Stimulated activated naive B cell treated with anti-CD40 and anti-IgM and Interleukin-4, amounts not matched to agents 10 μg/mL and 1 μg/mL and 100 μg/mL, for 72 hours (primary cell): ENCODE measurements at regions not wholly inside any gene's neighbourhood (a gene's known extent, or its start where the extent isn't known, plus 50 kb on each side); places are given as distances from the start of the nearest gene placed in this dataset.

ENCODE experiments used
- ATAC-seq, 2 donors: fragments of 150-1000 bp; cut with Tn5 transposase; replicated peaks; 2 replicates each; pipeline ENCODE4 v1.10.0; 2021; ENCODE audit warnings: moderate library complexity in 1 of 2
- DNase-seq: peaks from one replicate; pipeline ENCODE4 v3.0.0; 2021
- H3K27ac Mint-ChIP-seq: one replicate; pipeline ENCODE4 v1.8.0; 2022; ENCODE audit warnings: mild to moderate bottlenecking, mixed read lengths
- H3K27me3 Mint-ChIP-seq, 2 donors: one replicate each; pipeline ENCODE4 v1.8.0; 2022; ENCODE audit warnings: mixed read lengths in 2 of 2
- H3K36me3 Mint-ChIP-seq, 2 donors: one replicate each; pipeline ENCODE4 v1.8.0; 2022; ENCODE audit warnings: mixed read lengths in 2 of 2, mild to moderate bottlenecking in 1 of 2
- H3K4me1 Mint-ChIP-seq, 2 donors: one replicate each; pipeline ENCODE4 v1.8.0; 2022; ENCODE audit warnings: mixed read lengths in 2 of 2, mild to moderate bottlenecking in 1 of 2
- H3K4me3 Mint-ChIP-seq, 2 donors: one replicate each; pipeline ENCODE4 v1.8.0; 2022; ENCODE audit warnings: mild to moderate bottlenecking in 2 of 2, mixed read lengths in 2 of 2, moderate library complexity in 1 of 2
- H3K9me3 Mint-ChIP-seq, 2 donors: one replicate each; pipeline ENCODE4 v1.8.0; 2022; ENCODE audit warnings: mixed read lengths in 2 of 2, mild to moderate bottlenecking in 1 of 2

- Mint-ChIP-seq H3K9me3 (no peaks in the 10 kb centered on the region), H3K4me1 (no peaks in the 10 kb centered on the region), H3K27ac (no peak overlapping the region), H3K4me3 (no peak overlapping the region), H3K27me3 (no peaks in the 10 kb centered on the region), H3K36me3 (no peaks in the 10 kb centered on the region)
- DNase-seq (no peak), ATAC-seq (no peak)
Observed at GRCh38 chr4:178696515-178696914, 1254.3 kb upstream of the AGA start.

- H3K36me3 Mint-ChIP-seq = no peaks in the 10 kb centered on the region
- H3K27me3 Mint-ChIP-seq = no peaks in the 10 kb centered on the region
- no peak for ATAC-seq
- no peak for DNase-seq
- peaks cover 3 to 4% of the 10 kb centered on the region in 2 donors for H3K9me3 Mint-ChIP-seq
- no peak overlapping the region for H3K4me3 Mint-ChIP-seq
- H3K27ac Mint-ChIP-seq = no peak overlapping the region
- no peaks in the 10 kb centered on the region for H3K4me1 Mint-ChIP-seq
Observed at GRCh38 chr4:178712486-178712885, 1270.2 kb upstream of the AGA start.

DNA sequence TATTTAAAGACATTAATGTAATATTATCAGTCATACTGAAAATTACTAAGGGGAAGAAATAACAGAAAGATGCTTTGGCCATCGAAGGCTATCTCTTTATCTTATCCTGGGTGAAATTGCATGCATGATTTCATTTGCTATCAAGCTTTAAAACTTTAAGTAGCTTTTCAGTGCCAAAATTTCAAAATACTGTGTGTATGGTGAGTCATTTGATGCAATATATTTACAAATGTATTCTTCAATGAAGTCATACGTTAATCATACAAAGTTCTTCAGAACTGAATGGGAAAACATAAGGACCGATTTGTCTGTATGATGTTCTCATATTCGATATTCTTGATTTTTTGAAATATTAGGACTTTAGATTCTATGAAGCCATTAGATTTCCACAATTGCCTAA, 1295.8 kb upstream of the AGA start:
- no peaks in the 10 kb centered on the region for H3K27me3 Mint-ChIP-seq
- no peaks in the 10 kb centered on the region for H3K36me3 Mint-ChIP-seq
- ATAC-seq (no peak), DNase-seq (no peak)
- no peak overlapping the region for H3K27ac Mint-ChIP-seq
- no peaks in the 10 kb centered on the region for H3K4me1 Mint-ChIP-seq
- no peak overlapping the region for H3K4me3 Mint-ChIP-seq
- H3K9me3 Mint-ChIP-seq = peaks cover 2 to 4% of the 10 kb centered on the region in 2 donors

- no peak for DNase-seq
- no peaks in the 10 kb centered on the region for H3K36me3 Mint-ChIP-seq
- H3K27me3 Mint-ChIP-seq = no peaks in the 10 kb centered on the region
- peaks cover 4% of the 10 kb centered on the region in 2 donors for H3K9me3 Mint-ChIP-seq
- H3K4me3 Mint-ChIP-seq = no peak overlapping the region
- H3K4me1 Mint-ChIP-seq = no peaks in the 10 kb centered on the region
- no peak overlapping the region for H3K27ac Mint-ChIP-seq
- ATAC-seq = no peak
Observed at GRCh38 chr4:178745203-178745602, 1303.0 kb upstream of the AGA start.

DNA sequence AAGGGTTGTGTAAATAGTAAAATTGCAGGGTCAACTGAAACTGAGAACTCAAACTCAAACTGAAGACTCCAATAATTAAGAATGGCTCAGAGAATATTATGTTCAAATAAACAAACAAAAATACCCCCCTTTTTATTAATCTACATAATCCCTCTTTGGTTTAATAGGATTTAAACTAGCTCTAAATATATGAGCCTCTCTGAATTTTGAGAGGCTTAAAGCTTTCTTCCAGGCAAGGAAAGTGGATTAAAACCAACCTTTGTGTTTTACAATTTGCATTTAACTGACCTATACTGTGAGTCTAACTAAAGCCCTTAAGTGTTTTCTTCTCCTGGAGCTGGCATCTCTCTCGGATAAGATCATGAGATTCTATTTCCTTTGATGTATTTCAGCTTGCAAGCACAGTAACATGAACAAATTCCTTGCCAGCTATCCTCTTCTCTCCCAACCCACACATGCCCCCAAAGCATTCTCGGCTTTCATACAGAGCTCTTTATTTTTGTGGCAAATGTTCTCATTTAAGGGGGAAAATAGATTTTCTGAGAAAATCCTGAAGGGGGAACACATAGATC, 1310.8 kb upstream of the AGA start:
- H3K27me3 Mint-ChIP-seq = no peaks in the 10 kb centered on the region
- no peak overlapping the region for H3K4me3 Mint-ChIP-seq
- no peaks in the 10 kb centered on the region for H3K4me1 Mint-ChIP-seq
- H3K36me3 Mint-ChIP-seq = no peaks in the 10 kb centered on the region
- H3K9me3 Mint-ChIP-seq = peaks cover 0 to 2% of the 10 kb centered on the region in 2 donors
- ATAC-seq (no peak), DNase-seq (no peak)
- no peak overlapping the region for H3K27ac Mint-ChIP-seq

- Mint-ChIP-seq H3K4me1 (no peaks in the 10 kb centered on the region), H3K9me3 (peaks cover 0 to 6% of the 10 kb centered on the region in 2 donors), H3K36me3 (no peaks in the 10 kb centered on the region), H3K27ac (no peak overlapping the region), H3K27me3 (no peaks in the 10 kb centered on the region), H3K4me3 (no peak overlapping the region)
- DNase-seq (no peak), ATAC-seq (no peak)
Observed at GRCh38 chr4:178778496-178778895, 1336.3 kb upstream of the AGA start.

GRCh38 chr4:178781779-178782178, 1339.5 kb upstream of the AGA start:
- no peak overlapping the region for H3K4me3 Mint-ChIP-seq
- H3K9me3 Mint-ChIP-seq = peaks cover 9 to 11% of the 10 kb centered on the region in 2 donors
- no peaks in the 10 kb centered on the region for H3K27me3 Mint-ChIP-seq
- DNase-seq (no peak), ATAC-seq (no peak)
- no peaks in the 10 kb centered on the region for H3K4me1 Mint-ChIP-seq
- no peaks in the 10 kb centered on the region for H3K36me3 Mint-ChIP-seq
- H3K27ac Mint-ChIP-seq = no peak overlapping the region

- Mint-ChIP-seq H3K36me3 (no peaks in the 10 kb centered on the region), H3K9me3 (peaks cover 8 to 11% of the 10 kb centered on the region in 2 donors), H3K4me3 (no peak overlapping the region), H3K4me1 (no peaks in the 10 kb centered on the region), H3K27me3 (no peaks in the 10 kb centered on the region), H3K27ac (no peak overlapping the region)
- ATAC-seq (no peak), DNase-seq (no peak)
Observed at GRCh38 chr4:178784491-178784890, 1342.3 kb upstream of the AGA start.

GRCh38 chr4:178789279-178789678, 1347.0 kb upstream of the AGA start:
- no peak for DNase-seq
- no peak for ATAC-seq
- no peaks in the 10 kb centered on the region for H3K4me1 Mint-ChIP-seq
- H3K4me3 Mint-ChIP-seq = no peak overlapping the region
- H3K9me3 Mint-ChIP-seq = peaks cover 6 to 11% of the 10 kb centered on the region in 2 donors
- H3K27ac Mint-ChIP-seq = no peak overlapping the region
- H3K36me3 Mint-ChIP-seq = no peaks in the 10 kb centered on the region
- H3K27me3 Mint-ChIP-seq = no peaks in the 10 kb centered on the region

GRCh38 chr4:178799204-178799603, 1357.0 kb upstream of the AGA start:
- no peaks in the 10 kb centered on the region for H3K36me3 Mint-ChIP-seq
- H3K27me3 Mint-ChIP-seq = no peaks in the 10 kb centered on the region
- H3K4me1 Mint-ChIP-seq = no peaks in the 10 kb centered on the region
- no peak overlapping the region for H3K4me3 Mint-ChIP-seq
- DNase-seq (no peak), ATAC-seq (no peak)
- peaks cover 0 to 5% of the 10 kb centered on the region in 2 donors for H3K9me3 Mint-ChIP-seq
- no peak overlapping the region for H3K27ac Mint-ChIP-seq

DNA sequence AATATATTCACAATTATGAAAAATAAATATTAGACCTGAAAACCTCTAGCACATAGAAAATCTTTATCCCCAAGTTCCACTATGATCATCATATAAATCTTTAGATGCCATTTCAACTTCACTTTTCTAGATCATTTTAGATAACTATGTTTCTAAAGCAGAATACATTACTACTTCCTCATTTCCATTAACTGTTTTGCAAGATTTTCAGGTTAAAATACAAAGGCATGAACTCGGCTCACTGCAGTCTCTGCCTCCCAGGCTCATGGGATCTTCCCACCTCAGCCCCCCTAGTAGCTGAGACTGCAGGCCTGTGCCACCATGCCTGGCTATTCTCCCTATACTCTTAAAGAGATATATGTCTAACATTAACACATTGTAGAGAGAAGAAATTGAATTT, 1365.9 kb upstream of the AGA start:
- no peak overlapping the region for H3K27ac Mint-ChIP-seq
- DNase-seq (no peak), ATAC-seq (no peak)
- no peaks in the 10 kb centered on the region for H3K36me3 Mint-ChIP-seq
- no peaks in the 10 kb centered on the region for H3K27me3 Mint-ChIP-seq
- H3K9me3 Mint-ChIP-seq = no peaks in the 10 kb centered on the region
- H3K4me1 Mint-ChIP-seq = no peaks in the 10 kb centered on the region
- no peak overlapping the region for H3K4me3 Mint-ChIP-seq

GRCh38 chr4:178809921-178810320, 1367.7 kb upstream of the AGA start:
- no peak overlapping the region for H3K27ac Mint-ChIP-seq
- no peaks in the 10 kb centered on the region for H3K4me1 Mint-ChIP-seq
- peak in 1 of 2 donors; percentile 10 for ATAC-seq
- no peaks in the 10 kb centered on the region for H3K36me3 Mint-ChIP-seq
- DNase-seq = no peak
- no peaks in the 10 kb centered on the region for H3K27me3 Mint-ChIP-seq
- no peak overlapping the region for H3K4me3 Mint-ChIP-seq
- no peaks in the 10 kb centered on the region for H3K9me3 Mint-ChIP-seq

DNA sequence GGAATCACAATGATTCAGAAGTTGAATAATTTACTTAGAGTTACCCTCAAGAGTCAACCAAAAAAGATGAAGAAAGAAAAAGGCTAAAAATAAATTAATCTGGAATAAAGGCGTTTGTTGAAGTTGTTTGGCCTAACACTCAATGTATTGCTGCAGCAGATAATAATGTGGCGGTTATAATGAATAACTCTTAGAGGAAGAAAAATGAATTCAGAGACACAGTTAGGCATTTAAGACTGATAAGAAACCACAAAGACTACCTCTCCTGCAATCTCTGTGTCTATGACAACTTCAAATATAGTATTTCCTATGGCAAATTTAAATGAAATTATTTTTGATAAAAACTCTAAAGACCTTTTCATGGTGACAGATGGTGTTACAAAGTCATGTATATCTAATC, 1369.1 kb upstream of the AGA start:
- Mint-ChIP-seq H3K27me3 (no peaks in the 10 kb centered on the region), H3K4me3 (no peak overlapping the region), H3K4me1 (no peaks in the 10 kb centered on the region), H3K36me3 (no peaks in the 10 kb centered on the region), H3K9me3 (peaks cover 3 to 4% of the 10 kb centered on the region in 2 donors), H3K27ac (no peak overlapping the region)
- DNase-seq = no peak
- ATAC-seq = no peak

DNA sequence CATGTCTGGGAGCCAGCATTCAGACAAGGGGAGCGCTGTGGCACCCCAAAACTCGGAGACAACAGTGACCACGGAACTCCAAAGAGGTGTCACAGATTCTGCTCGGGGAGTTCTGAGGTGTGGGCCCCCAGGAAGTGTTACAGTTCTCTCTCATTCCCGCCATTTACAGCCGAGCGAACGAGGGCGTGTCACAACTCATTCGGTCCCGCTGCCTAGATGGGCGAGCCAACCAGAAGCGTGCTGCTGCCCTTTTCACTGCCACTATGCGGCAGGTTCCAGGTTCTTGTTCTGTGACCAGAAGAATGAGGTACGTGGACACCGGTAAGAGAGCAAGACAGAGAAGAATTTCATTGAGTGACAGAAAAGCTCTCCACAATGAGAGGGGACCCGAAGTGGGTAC, 1370.6 kb upstream of the AGA start:
- DNase-seq = no peak
- H3K36me3 Mint-ChIP-seq = no peaks in the 10 kb centered on the region
- no peak overlapping the region for H3K4me3 Mint-ChIP-seq
- H3K4me1 Mint-ChIP-seq = no peaks in the 10 kb centered on the region
- peaks cover 3 to 4% of the 10 kb centered on the region in 2 donors for H3K9me3 Mint-ChIP-seq
- no peaks in the 10 kb centered on the region for H3K27me3 Mint-ChIP-seq
- no peak for ATAC-seq
- H3K27ac Mint-ChIP-seq = no peak overlapping the region

GRCh38 chr4:178814908-178815307, 1372.7 kb upstream of the AGA start:
- Mint-ChIP-seq H3K27me3 (no peaks in the 10 kb centered on the region), H3K9me3 (peaks cover 3 to 4% of the 10 kb centered on the region in 2 donors), H3K4me1 (no peaks in the 10 kb centered on the region), H3K27ac (no peak overlapping the region), H3K36me3 (no peaks in the 10 kb centered on the region), H3K4me3 (no peak overlapping the region)
- ATAC-seq = no peak
- no peak for DNase-seq
